ENCODE measurements at regions not wholly inside any gene's neighbourhood (a gene's known extent, or its start where the extent isn't known, plus 50 kb on each side); places are given as distances from the start of the nearest gene placed in this dataset.

- no peak for TF ChIP-seq TEAD4 (IDR thresholded peaks at IDR 0.05)
- no peak for TF ChIP-seq REST (IDR thresholded peaks at IDR 0.05; ENCODE audit: low read depth)
Measured at GRCh38 chr12:111105294-111105693, 184.9 kb upstream of the MYL2 start.

All from Ishikawa (cell line).